Right atrium auricular region (tissue), 2 donors: ENCODE measurements at regions not wholly inside any gene's neighbourhood (a gene's known extent, or its start where the extent isn't known, plus 50 kb on each side); places are given as distances from the start of the nearest gene placed in this dataset.

ENCODE experiments used
- DNase-seq: peaks from one replicate; pipeline ENCODE4 v3.0.0-alpha.2; 2019; ENCODE audit warnings: low spot score
- H3K27ac ChIP-seq, 2 donors: fragments of 200-600 bp; sonication (generic); 1 replicate in 1 of 2; 2 replicates in 1 of 2; pipeline ENCODE4 v1.5.1; 2016 to 2019
- H3K27me3 ChIP-seq, 2 donors: fragments of 200-600 bp; sonication (generic); one replicate each; pipeline versions ENCODE4 v1.5.1 to v1.6.0; 2017 to 2019
- H3K36me3 ChIP-seq: fragments of 200-600 bp; sonication (generic); one replicate; pipeline ENCODE4 v1.5.1; 2016
- H3K4me1 ChIP-seq, 2 donors: fragments of 200-600 bp; sonication (generic); one replicate each; pipeline versions ENCODE4 v1.5.1 to v1.6.0; 2017 to 2019
- H3K4me3 ChIP-seq, 2 donors: fragments of 200-600 bp; sonication (generic); 1 replicate in 1 of 2; 2 replicates in 1 of 2; pipeline ENCODE4 v1.5.1; 2017 to 2019; ENCODE audit warnings: mild to moderate bottlenecking in 1 of 2, moderate library complexity in 1 of 2
- H3K9me3 ChIP-seq, 2 donors: fragments of 200-600 bp; sonication (generic); one replicate each; pipeline ENCODE4 v1.5.1; 2019
- TF ChIP-seq, protein P1 (sequence below), 2 donors: fragments of 200-600 bp; sonication (generic); IDR thresholded peaks; one replicate each; pipeline ENCODE4 v1.5.1; 2019; ENCODE audit warnings: antibody characterized with exemption in 2 of 2

GRCh38 chr6:40882323-40882997 lies 156.6 kb downstream of the UNC5CL start:
- no peak overlapping the region for H3K27ac ChIP-seq
- H3K36me3 ChIP-seq: no peaks in the 10 kb centered on the region
- peaks cover 0 to 7% of the 10 kb centered on the region in 2 donors for H3K9me3 ChIP-seq
- no peak overlapping the region for H3K4me3 ChIP-seq
- TF ChIP-seq, protein P1, sequence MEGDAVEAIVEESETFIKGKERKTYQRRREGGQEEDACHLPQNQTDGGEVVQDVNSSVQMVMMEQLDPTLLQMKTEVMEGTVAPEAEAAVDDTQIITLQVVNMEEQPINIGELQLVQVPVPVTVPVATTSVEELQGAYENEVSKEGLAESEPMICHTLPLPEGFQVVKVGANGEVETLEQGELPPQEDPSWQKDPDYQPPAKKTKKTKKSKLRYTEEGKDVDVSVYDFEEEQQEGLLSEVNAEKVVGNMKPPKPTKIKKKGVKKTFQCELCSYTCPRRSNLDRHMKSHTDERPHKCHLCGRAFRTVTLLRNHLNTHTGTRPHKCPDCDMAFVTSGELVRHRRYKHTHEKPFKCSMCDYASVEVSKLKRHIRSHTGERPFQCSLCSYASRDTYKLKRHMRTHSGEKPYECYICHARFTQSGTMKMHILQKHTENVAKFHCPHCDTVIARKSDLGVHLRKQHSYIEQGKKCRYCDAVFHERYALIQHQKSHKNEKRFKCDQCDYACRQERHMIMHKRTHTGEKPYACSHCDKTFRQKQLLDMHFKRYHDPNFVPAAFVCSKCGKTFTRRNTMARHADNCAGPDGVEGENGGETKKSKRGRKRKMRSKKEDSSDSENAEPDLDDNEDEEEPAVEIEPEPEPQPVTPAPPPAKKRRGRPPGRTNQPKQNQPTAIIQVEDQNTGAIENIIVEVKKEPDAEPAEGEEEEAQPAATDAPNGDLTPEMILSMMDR (IDR thresholded peaks at IDR 0.05): no peak
- H3K27me3 ChIP-seq: no peaks in the 10 kb centered on the region
- no peak for DNase-seq
- no peaks in the 10 kb centered on the region for H3K4me1 ChIP-seq

DNA sequence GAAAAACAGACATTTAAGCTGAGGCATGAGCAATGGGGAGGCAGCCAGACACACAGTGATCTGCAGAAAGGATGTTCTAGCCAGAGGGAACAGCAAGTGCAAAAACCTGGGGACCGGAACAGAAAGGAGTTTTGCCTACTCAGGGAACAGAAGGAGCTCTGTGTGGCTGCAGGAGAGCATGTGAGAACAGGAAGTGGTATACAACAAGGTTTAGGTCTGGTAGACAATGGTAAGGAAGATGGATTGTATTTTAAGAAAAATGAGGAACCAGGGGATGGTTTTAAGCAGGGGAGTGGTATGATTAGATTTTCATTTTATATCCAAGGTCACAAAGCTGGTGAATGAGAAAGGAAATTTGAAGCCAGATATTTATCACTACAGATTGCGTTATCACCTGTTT lies 157.5 kb downstream of the UNC5CL start:
- no peaks in the 10 kb centered on the region for H3K36me3 ChIP-seq
- DNase-seq: no peak
- TF ChIP-seq, protein P1 (IDR thresholded peaks at IDR 0.05): no peak
- H3K4me3 ChIP-seq: no peak overlapping the region
- H3K4me1 ChIP-seq: no peaks in the 10 kb centered on the region
- peaks cover 0 to 7% of the 10 kb centered on the region in 2 donors for H3K9me3 ChIP-seq
- no peak overlapping the region for H3K27ac ChIP-seq
- no peaks in the 10 kb centered on the region for H3K27me3 ChIP-seq

DNA sequence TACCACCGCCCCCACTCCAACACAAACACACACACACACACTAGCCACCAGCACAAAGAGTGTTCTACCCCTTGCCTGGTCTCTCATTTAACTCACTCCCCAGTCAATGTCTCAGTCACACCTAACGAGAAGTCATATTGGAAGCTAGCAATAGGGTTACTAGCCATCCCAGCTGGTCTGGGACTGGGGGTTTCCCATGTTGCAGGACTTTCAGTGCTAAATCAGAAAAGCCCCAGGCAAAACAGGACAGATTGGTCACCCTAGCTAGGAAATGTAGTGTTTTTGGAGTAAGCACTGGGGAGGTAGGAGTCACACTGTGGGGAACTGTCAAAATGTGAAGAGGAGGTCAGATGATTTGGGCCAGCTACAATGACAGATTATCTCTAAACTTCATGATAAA lies 158.1 kb downstream of the UNC5CL start:
- Histone ChIP-seq H3K27ac (no peak overlapping the region), H3K27me3 (no peaks in the 10 kb centered on the region), H3K4me1 (no peaks in the 10 kb centered on the region), H3K36me3 (no peaks in the 10 kb centered on the region), H3K9me3 (peaks cover 0 to 7% of the 10 kb centered on the region in 2 donors), H3K4me3 (no peak overlapping the region)
- TF ChIP-seq, protein P1 (IDR thresholded peaks at IDR 0.05): no peak
- DNase-seq: no peak

- no peak for DNase-seq
- no peaks in the 10 kb centered on the region for H3K36me3 ChIP-seq
- no peak overlapping the region for H3K27ac ChIP-seq
- H3K9me3 ChIP-seq: peaks cover 0 to 7% of the 10 kb centered on the region in 2 donors
- TF ChIP-seq, protein P1 (IDR thresholded peaks at IDR 0.05): no peak
- H3K4me1 ChIP-seq: no peaks in the 10 kb centered on the region
- no peaks in the 10 kb centered on the region for H3K27me3 ChIP-seq
- H3K4me3 ChIP-seq: no peak overlapping the region
Observed at GRCh38 chr6:40879169-40879568, 159.9 kb downstream of the UNC5CL start.

DNA sequence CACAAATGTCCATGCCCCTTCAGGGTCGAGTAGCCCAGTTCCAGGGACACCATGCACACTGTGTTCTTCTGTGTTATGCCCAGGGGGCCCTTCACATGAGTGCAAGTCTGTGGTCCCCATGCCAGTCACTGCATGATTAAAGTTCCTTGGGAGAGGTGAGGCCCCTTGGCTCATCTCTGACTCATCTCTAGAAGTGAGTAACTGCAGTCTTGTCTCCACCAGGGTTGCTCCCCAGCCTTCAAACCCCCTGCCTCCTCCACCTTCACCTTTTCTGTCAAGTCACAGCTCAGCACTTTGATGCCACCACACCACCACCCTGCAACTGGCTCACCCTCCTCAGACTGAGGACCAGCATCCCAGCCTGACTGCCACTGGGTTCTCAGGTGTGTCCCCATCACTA lies 161.7 kb downstream of the UNC5CL start:
- H3K36me3 ChIP-seq: no peaks in the 10 kb centered on the region
- peaks cover 0 to 7% of the 10 kb centered on the region in 2 donors for H3K9me3 ChIP-seq
- TF ChIP-seq, protein P1 (IDR thresholded peaks at IDR 0.05): no peak
- no peaks in the 10 kb centered on the region for H3K4me1 ChIP-seq
- no peak overlapping the region for H3K27ac ChIP-seq
- no peak for DNase-seq
- H3K4me3 ChIP-seq: no peak overlapping the region
- H3K27me3 ChIP-seq: no peaks in the 10 kb centered on the region

DNA sequence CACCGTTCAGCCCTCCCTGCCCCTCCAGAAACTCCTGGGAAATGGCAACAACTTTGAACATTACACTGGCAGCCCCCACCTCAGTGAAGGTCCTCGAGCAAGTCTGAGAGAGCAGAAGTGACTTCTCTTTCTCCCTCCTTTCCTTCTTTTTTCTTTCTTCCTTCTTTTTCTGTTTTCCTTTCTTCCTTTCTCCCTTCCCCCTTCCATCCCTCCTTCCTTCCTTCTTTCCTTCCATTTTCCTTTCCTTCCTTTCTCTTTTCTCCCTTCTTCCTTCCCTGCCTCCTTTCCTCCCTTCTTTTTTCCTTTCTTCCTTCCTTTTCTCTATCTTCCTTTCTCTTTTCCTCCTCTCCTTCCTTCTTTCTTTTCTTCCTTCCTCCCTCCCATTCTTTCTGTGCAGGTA lies 162.7 kb downstream of the UNC5CL start:
- no peaks in the 10 kb centered on the region for H3K4me1 ChIP-seq
- no peak overlapping the region for H3K27ac ChIP-seq
- H3K4me3 ChIP-seq: no peak overlapping the region
- DNase-seq: no peak
- no peaks in the 10 kb centered on the region for H3K27me3 ChIP-seq
- H3K9me3 ChIP-seq: peaks cover 0 to 7% of the 10 kb centered on the region in 2 donors
- H3K36me3 ChIP-seq: no peaks in the 10 kb centered on the region
- TF ChIP-seq, protein P1 (IDR thresholded peaks at IDR 0.05): no peak
